Activated CD4-positive, alpha-beta T cell treated with anti-CD3 and anti-CD28 coated beads, Interleukin-2, amount 10 ng/mL, durations not matched to agents 7 days and 5 days (primary cell): ENCODE measurements at regions not wholly inside any gene's neighbourhood (a gene's known extent, or its start where the extent isn't known, plus 50 kb on each side); places are given as distances from the start of the nearest gene placed in this dataset.
"Not testable (repeated sequence)": the region's sequence is repeated elsewhere in the genome, so short reads cannot be mapped to it uniquely, and the experiment has no call there.

Experiments
- CTCF ChIA-PET: fragments of 350-600 bp; sonication (Branson Sonifier 250); formaldehyde crosslinking; loops from one replicate; lab custom pipeline; 2021; ENCODE audit warnings: antibody characterized with exemption; lab: Charles Lee
- POLR2A ChIA-PET: fragments of 350-600 bp; sonication (Branson Sonifier 250); formaldehyde crosslinking; loops from one replicate; lab custom pipeline; 2021; ENCODE audit warnings: antibody characterized with exemption; lab: Charles Lee
- DNase-seq: peaks from one replicate; pipeline ENCODE4 v3.0.0-alpha.2; 2020
- H3K27ac Mint-ChIP-seq: one replicate; pipeline ENCODE4 v1.8.0; 2021; ENCODE audit warnings: mild to moderate bottlenecking, moderate library complexity, mixed read lengths
- H3K27me3 Mint-ChIP-seq: one replicate; pipeline ENCODE4 v1.8.0; 2021; ENCODE audit warnings: mixed read lengths
- H3K36me3 Mint-ChIP-seq: one replicate; pipeline ENCODE4 v1.8.0; 2021; ENCODE audit warnings: low read depth, mixed read lengths
- H3K4me1 Mint-ChIP-seq: one replicate; pipeline ENCODE4 v1.8.0; 2021; ENCODE audit warnings: mixed read lengths
- H3K4me3 Mint-ChIP-seq: one replicate; pipeline ENCODE4 v1.8.0; 2021; ENCODE audit warnings: mild to moderate bottlenecking, moderate library complexity, mixed read lengths
- H3K9me3 Mint-ChIP-seq: one replicate; pipeline ENCODE4 v1.8.0; 2021; ENCODE audit warnings: mixed read lengths

DNA sequence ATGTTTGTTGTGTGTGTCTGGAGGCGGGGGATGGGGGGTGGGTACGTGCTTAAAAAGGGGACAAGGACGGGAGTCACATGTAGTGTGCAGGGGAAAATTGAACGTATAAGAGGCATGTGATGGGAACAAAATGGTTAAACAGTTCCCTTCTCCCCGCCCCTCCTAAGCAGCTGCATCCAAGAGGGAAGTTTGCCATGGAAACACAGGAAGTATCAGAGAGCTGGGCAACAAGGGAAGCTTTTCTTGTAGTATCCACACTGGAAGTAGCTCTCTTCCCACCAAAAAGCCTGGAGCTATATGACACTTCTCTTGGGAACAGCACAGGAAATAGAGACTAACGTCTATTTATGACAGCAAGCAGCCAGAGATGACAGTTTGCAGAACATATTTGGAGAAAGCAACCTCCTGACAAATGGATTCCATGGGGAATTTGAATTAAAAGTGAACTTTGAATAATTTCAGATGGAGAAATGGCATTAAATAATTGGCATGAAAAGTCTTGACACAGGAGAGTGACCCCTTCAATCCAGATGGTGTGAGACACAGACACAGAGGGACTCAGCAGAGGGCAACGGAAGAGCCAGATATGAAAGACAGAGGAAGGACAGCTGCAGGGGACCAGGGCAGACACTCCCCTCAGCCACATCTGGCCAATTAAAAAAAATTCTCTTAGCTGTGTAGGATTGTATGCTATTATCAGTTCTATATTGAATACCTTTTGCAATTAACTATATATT, 294.2 kb upstream of the TBL1XR1 start:
- Mint-ChIP-seq H3K27me3 (no peaks in the 10 kb centered on the region), H3K27ac (no peak overlapping the region), H3K4me3 (no peak overlapping the region), H3K4me1 (peaks cover 14% of the 10 kb centered on the region), H3K36me3 (no peaks in the 10 kb centered on the region), H3K9me3 (peaks cover 4% of the 10 kb centered on the region)
- no peak for DNase-seq
- CTCF ChIA-PET = interaction anchor here (0.7 kb wide), 1 partner anchor 12 kb away, joined by 3 read pairs; no protein-coding TSS in a partner anchor
- POLR2A ChIA-PET = no interaction called here

DNA sequence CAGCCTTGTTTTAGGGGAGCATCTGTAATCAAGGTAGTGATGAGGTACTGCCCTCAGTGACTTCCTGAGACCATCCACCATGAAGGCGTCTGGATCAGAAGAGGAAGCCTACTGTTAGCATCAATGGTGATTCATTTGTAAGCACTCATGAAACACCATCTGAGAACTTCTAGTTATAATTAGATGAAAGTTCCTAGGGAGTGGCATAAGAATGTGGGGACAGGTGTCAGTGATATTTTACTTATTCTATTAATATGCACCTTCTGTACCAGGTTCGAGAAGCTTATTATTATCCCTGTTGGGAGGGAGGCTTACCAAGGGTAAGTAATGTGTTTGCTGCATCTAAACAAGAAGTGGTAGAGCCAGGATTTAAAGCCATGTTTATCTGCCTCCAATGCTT, 295.8 kb upstream of the TBL1XR1 start:
- H3K27me3 Mint-ChIP-seq = no peaks in the 10 kb centered on the region
- no peak for DNase-seq
- peaks cover 4% of the 10 kb centered on the region for H3K9me3 Mint-ChIP-seq
- CTCF ChIA-PET = no interaction called here
- no peak overlapping the region for H3K27ac Mint-ChIP-seq
- H3K4me3 Mint-ChIP-seq = no peak overlapping the region
- POLR2A ChIA-PET = no interaction called here
- H3K4me1 Mint-ChIP-seq = peaks cover 11% of the 10 kb centered on the region
- H3K36me3 Mint-ChIP-seq = no peaks in the 10 kb centered on the region

DNA sequence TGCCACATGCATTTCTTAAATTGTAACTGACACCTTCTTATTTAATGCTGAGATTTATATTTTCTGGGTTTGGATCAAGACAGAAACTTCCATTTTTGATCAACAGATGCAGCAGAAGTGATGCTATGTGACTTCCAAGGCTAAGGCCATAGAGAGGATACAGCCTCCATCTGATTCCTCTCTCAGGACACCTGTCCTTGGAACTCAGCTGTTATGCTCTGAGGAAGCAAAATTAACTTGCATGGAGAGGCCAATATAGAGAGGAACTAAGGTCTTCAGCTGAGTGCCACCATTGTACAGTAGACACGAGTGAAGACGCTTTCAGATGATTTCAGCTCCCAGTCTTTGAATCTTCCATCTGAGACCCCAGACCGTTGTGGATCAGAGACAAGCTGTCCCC, 296.9 kb upstream of the TBL1XR1 start:
- CTCF ChIA-PET = interaction anchor here (1.2 kb wide), 1 partner anchor 296 kb away, joined by 3 read pairs; no protein-coding TSS in a partner anchor
- H3K4me1 Mint-ChIP-seq = peaks cover under 1% of the 10 kb centered on the region
- POLR2A ChIA-PET = interaction anchor here (0.6 kb wide), 1 partner anchor 60 kb away, joined by 4 read pairs; no protein-coding TSS in a partner anchor
- no peak overlapping the region for H3K27ac Mint-ChIP-seq
- peaks cover 2% of the 10 kb centered on the region for H3K9me3 Mint-ChIP-seq
- H3K27me3 Mint-ChIP-seq = no peaks in the 10 kb centered on the region
- no peak for DNase-seq
- H3K4me3 Mint-ChIP-seq = no peak overlapping the region
- H3K36me3 Mint-ChIP-seq = no peaks in the 10 kb centered on the region

DNA sequence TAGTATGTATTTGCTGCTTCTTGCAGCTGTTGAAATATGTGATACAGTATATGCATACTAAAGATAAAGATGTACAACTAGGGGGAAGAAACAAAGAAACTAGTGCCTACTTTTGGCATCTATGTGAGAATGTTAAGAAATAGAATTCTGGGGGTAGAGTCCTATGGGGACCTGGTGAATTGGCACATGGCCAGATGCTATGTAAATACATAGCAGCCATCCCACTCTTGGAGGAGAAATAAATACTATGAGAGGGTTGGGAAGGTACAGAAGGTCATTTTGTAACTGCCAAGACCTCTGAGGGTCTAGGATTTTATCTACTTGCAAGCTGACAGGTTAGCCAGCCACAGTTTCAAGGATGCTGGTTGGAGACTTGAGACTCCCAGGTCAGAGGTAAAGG, 298.3 kb upstream of the TBL1XR1 start:
- H3K4me1 Mint-ChIP-seq = no peaks in the 10 kb centered on the region
- no peak overlapping the region for H3K27ac Mint-ChIP-seq
- no peak overlapping the region for H3K4me3 Mint-ChIP-seq
- H3K36me3 Mint-ChIP-seq = no peaks in the 10 kb centered on the region
- no peak for DNase-seq
- ChIA-PET POLR2A (interaction anchor here (0.6 kb wide), 1 partner anchor 153 kb away, joined by 5 read pairs; no protein-coding TSS in a partner anchor), CTCF (interaction anchor here (1.3 kb wide), 1 partner anchor 14 kb away, joined by 3 read pairs; no protein-coding TSS in a partner anchor)
- H3K27me3 Mint-ChIP-seq = no peaks in the 10 kb centered on the region
- H3K9me3 Mint-ChIP-seq = peaks cover 2% of the 10 kb centered on the region

DNA sequence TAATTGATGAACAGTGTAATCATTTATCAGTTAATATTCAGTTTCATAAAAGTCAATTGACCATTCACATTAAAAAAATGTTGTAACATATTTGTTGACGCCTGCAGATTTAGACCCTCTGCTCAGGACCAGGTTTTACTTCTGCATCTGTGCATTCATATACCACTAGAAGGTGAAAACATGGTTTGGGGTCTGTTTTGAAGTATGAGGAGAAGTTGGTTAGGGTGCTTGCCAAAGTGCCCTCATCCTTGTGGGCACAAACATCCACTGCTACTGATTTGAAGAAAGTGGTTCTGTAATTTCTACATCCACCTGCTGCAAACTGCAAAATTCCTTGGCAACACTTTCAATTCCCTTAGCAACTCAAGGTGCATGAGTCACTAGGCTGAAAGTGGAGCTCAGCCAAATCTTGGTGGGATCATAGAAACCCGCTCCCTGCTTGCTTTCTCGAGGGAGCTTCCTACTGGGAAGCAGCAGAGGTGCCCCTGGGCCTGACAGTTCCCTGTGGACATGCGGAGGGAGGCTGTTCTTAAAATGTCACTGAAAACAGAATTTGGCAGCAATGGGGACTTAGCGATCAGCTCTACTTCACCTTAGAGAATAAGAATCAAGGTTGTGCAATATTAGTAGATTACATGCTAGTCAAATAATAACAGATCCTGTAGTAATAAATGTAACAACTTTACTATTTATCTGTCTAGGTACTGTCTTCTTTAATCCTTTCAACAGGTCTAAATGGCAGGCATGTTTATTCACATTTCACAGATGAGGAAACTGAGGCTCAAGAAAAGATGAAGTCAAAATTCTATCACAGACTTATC, 301.0 kb upstream of the TBL1XR1 start:
- H3K27me3 Mint-ChIP-seq = no peaks in the 10 kb centered on the region
- no peak overlapping the region for H3K27ac Mint-ChIP-seq
- no peak overlapping the region for H3K4me3 Mint-ChIP-seq
- CTCF ChIA-PET = interaction anchor here (0.5 to 0.9 kb wide), 2 partner anchors 15 to 343 kb away, joined by 3 read pairs; no protein-coding TSS in a partner anchor
- POLR2A ChIA-PET = interaction anchor here (0.6 kb wide), 1 partner anchor 115 kb away, joined by 3 read pairs; no protein-coding TSS in a partner anchor
- no peaks in the 10 kb centered on the region for H3K36me3 Mint-ChIP-seq
- no peaks in the 10 kb centered on the region for H3K9me3 Mint-ChIP-seq
- DNase-seq = no peak
- no peaks in the 10 kb centered on the region for H3K4me1 Mint-ChIP-seq

DNA sequence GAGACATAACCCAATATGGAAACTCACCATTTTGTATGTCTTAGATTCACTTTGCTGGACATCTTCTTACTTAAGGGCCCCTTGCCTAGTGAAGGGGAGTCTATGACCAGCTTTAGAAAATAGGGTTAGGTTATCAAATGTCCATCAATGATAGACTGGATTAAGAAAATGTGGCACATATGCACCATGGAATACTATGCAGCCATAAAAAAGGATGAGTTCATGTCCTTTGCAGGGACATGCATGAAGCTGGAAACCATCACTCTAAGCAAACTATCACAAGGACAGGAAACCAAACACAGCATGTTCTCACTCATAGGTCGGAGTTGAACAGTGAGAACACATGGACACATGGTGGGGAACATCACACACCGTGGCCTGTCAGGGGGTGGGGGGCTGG, 301.8 kb upstream of the TBL1XR1 start:
- DNase-seq, POLR2A ChIA-PET, H3K27ac Mint-ChIP-seq: not testable (repeated sequence)

DNA sequence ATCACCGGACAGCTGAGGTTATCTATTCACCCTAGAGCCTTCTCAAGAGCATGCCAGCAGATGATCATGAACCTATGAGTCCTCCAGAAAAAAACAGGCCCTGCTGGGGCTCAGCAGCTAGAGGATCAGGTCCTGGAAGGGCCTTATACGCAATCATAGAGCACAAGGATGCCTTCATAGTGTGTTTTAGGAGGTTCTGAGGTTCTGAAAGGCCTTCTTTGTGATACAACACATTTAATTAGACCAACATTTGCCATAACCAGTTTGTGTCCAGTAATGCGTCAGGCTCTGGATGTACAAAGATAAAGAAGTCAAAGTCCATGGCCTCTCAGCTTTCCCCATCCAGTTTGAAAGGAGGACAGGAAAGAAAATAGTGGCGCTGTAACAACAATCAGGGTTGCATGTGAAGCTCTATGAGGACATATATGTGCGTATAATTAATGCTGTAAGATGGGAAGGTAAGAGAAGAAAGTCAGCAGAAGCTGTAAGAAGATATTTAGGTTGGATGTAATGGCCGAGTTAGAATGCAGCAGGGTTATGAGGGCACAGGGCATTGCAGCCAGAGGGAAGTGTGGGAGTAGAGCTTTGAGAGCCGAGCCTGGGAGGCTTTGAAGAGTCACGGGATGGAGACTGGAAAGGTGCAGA, 302.6 kb upstream of the TBL1XR1 start:
- ChIA-PET POLR2A (no interaction called here), CTCF (no interaction called here)
- Mint-ChIP-seq H3K36me3 (no peaks in the 10 kb centered on the region), H3K27me3 (no peaks in the 10 kb centered on the region), H3K4me3 (no peak overlapping the region), H3K4me1 (no peaks in the 10 kb centered on the region), H3K27ac (no peak overlapping the region), H3K9me3 (no peaks in the 10 kb centered on the region)
- DNase-seq = no peak

More for the DNA sequence above, 301.8 kb upstream of the TBL1XR1 start:
- not testable (repeated sequence) for H3K4me3 Mint-ChIP-seq, H3K27me3 Mint-ChIP-seq, H3K9me3 Mint-ChIP-seq, H3K36me3 Mint-ChIP-seq, H3K4me1 Mint-ChIP-seq
- CTCF ChIA-PET = interaction anchor here (0.9 kb wide), 1 partner anchor 14 kb away, joined by 3 read pairs; no protein-coding TSS in a partner anchor

DNA sequence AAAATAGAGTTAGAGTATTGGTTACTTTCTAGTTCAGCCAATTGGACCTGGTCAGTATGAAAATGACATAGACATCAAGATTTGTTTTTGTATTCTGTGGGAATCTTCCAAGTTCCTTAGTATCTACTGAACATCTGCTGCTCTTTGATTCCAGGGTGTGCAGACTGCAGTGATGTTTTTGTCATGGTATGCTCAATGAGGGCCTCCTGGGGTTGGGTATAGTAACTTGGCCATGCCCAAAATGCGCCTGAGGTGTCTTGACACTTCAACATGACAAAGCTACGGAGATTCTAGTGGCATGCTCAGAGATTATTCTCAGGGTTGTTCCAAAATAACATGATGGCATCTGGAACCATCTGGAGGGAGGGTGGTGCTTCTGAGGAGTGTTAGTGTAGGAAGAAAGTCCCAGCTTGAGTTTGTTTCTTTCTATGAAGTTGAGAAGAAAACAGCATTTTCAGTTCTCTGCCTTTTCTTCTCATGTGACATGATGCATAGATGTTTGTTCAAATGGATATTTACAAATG, 313.5 kb upstream of the TBL1XR1 start:
- Mint-ChIP-seq H3K4me1 (no peaks in the 10 kb centered on the region), H3K4me3 (no peak overlapping the region), H3K36me3 (no peaks in the 10 kb centered on the region), H3K9me3 (peaks cover 3% of the 10 kb centered on the region), H3K27ac (no peak overlapping the region), H3K27me3 (no peaks in the 10 kb centered on the region)
- ChIA-PET CTCF (interaction anchor here (1.3 kb wide), 1 partner anchor 54 kb away, joined by 3 read pairs; no protein-coding TSS in a partner anchor), POLR2A (no interaction called here)
- DNase-seq = no peak

DNA sequence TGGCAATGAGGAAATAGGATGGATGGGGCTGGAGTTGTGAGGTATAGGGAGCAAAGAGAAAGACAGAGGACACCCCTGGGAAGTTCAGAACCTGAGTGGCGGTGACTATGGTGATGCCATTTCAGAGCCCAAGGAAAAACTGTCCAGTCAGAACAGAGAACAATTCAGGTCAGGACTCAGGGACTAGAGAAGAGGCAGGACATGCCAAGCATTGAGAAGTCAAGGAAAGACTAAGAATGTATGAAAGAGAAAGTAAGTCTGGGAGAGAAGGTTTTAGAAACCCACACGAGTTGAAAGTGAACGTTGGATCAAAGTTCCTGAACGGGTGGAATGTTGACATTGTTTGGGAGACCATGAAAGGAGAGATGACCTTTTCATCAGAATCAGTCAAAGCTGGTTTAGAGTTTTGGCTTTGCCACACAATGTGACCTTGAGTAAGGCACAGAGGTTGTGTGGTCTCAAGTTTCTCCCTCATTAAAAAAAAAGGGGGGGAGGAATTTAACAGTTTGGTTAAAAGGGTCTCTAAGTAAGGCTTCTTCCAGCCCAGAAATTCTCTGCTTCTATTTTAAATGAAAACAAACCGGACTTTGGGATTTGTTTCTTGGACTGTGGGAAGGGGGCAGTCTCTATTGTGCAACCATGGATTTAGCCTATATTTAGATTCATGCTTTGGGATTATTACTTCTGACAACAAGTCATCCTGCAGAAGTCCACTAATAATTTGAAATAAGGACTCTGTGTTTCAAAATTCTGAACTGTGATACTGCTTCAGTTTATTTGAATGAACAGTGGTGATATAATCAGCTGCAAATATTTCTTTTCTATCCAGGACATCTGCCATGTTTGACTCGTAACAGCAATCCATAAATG, 315.9 kb upstream of the TBL1XR1 start:
- H3K36me3 Mint-ChIP-seq = no peaks in the 10 kb centered on the region
- no peaks in the 10 kb centered on the region for H3K27me3 Mint-ChIP-seq
- no peak overlapping the region for H3K27ac Mint-ChIP-seq
- DNase-seq = no peak
- H3K9me3 Mint-ChIP-seq = peaks cover 3% of the 10 kb centered on the region
- H3K4me1 Mint-ChIP-seq = no peaks in the 10 kb centered on the region
- H3K4me3 Mint-ChIP-seq = no peak overlapping the region
- ChIA-PET POLR2A (no interaction called here), CTCF (interaction anchor here (0.7 kb wide), 1 partner anchor 15 kb away, joined by 3 read pairs; no protein-coding TSS in a partner anchor)

DNA sequence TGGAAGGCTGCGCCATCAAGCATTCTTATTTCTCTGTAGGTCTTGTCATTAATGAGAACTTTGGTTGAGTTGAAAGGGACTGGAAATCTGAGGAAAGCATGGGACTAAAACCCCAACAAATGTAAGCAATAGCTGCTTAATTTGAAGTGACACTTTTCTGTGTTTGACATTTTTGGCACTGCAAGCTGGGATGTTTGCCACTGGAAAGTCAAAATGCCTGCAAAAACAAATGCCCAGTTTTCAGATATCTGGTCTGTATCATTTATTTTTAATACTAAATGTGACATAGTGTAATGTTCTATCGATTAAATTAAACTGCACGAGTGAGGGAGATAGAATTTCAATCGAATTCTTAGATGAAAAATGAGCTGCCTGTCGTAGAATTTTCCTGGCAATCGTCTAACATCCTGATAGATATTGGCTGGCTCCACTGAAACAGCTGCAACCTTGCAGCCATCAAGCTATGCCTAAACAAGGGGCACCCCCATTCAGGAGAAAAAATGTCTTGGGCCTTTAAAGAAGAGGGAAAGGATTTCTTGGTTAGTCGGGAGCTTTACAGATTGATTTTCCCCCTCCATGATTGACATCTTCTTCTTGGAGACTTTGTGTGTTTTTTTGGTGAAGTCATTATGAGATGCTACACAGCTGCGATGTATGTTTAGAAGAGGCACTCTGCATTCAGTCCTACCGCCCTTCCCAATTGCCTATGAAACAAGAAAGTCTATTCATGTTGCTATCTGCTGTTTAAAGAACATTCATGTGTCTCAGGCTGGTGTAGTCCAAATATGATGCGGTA, 316.7 kb upstream of the TBL1XR1 start:
- no peaks in the 10 kb centered on the region for H3K4me1 Mint-ChIP-seq
- no peak for DNase-seq
- ChIA-PET POLR2A (no interaction called here), CTCF (no interaction called here)
- H3K27ac Mint-ChIP-seq = no peak overlapping the region
- no peaks in the 10 kb centered on the region for H3K27me3 Mint-ChIP-seq
- no peak overlapping the region for H3K4me3 Mint-ChIP-seq
- peaks cover 3% of the 10 kb centered on the region for H3K9me3 Mint-ChIP-seq
- no peaks in the 10 kb centered on the region for H3K36me3 Mint-ChIP-seq
